Stimulated activated CD4-positive, alpha-beta T cell treated with anti-CD3 and anti-CD28 coated beads, Interleukin-1b, Interleukin-23, amount 100 ng/mL, for 4 hours (primary cell): ENCODE measurements at regions not wholly inside any gene's neighbourhood (a gene's known extent, or its start where the extent isn't known, plus 50 kb on each side); places are given as distances from the start of the nearest gene placed in this dataset.

Source experiments
- DNase-seq, 2 donors: peaks; one replicate each; pipeline ENCODE4 v3.0.0-alpha.2; 2020; ENCODE audit warnings: low read depth in 2 of 2

- DNase-seq = no peak
These were observed 199.4 kb upstream of the ARRDC4 start for GRCh38 chr15:97761110-97761509.

- DNase-seq = no peak
These were observed 177.3 kb upstream of the ARRDC4 start for GRCh38 chr15:97783240-97783639.

GRCh38 chr15:97786741-97787140 lies 173.8 kb upstream of the ARRDC4 start:
- DNase-seq = no peak

GRCh38 chr15:97790180-97790579 lies 170.3 kb upstream of the ARRDC4 start:
- DNase-seq = no peak

- no peak for DNase-seq
These were observed 168.4 kb upstream of the ARRDC4 start for GRCh38 chr15:97791824-97792792.

GRCh38 chr15:97804950-97805349 lies 155.6 kb upstream of the ARRDC4 start:
- no peak for DNase-seq

GRCh38 chr15:97806766-97807165 lies 153.7 kb upstream of the ARRDC4 start:
- DNase-seq = no peak

GRCh38 chr15:97815835-97816234 lies 144.7 kb upstream of the ARRDC4 start:
- no peak for DNase-seq

GRCh38 chr15:97817276-97817890 lies 143.1 kb upstream of the ARRDC4 start:
- no peak for DNase-seq

GRCh38 chr15:97836003-97836402 lies 124.5 kb upstream of the ARRDC4 start:
- DNase-seq = no peak

GRCh38 chr15:97837896-97838295 lies 122.6 kb upstream of the ARRDC4 start:
- no peak for DNase-seq

- DNase-seq = no peak
These were observed 121.8 kb upstream of the ARRDC4 start for GRCh38 chr15:97838606-97839210.

- no peak for DNase-seq
These were observed 120.0 kb upstream of the ARRDC4 start for GRCh38 chr15:97840501-97840900.

- DNase-seq = no peak
These were observed 118.9 kb upstream of the ARRDC4 start for GRCh38 chr15:97841558-97841957.

GRCh38 chr15:97849183-97849582 lies 111.3 kb upstream of the ARRDC4 start:
- DNase-seq = no peak

- no peak for DNase-seq
These were observed 102.2 kb upstream of the ARRDC4 start for GRCh38 chr15:97858296-97858695.

- no peak for DNase-seq
These were observed 98.8 kb upstream of the ARRDC4 start for GRCh38 chr15:97861529-97862260.

- no peak for DNase-seq
These were observed 93.5 kb upstream of the ARRDC4 start for GRCh38 chr15:97866959-97867358.

- no peak for DNase-seq
These were observed 92.6 kb upstream of the ARRDC4 start for GRCh38 chr15:97867870-97868269.

GRCh38 chr15:97868981-97869380 lies 91.5 kb upstream of the ARRDC4 start:
- no peak for DNase-seq

- no peak for DNase-seq
These were observed 89.7 kb upstream of the ARRDC4 start for GRCh38 chr15:97870771-97871170.

- DNase-seq = no peak
These were observed 86.4 kb upstream of the ARRDC4 start for GRCh38 chr15:97874139-97874538.
